Fibroblast of gingiva (primary cell): ENCODE measurements at regions not wholly inside any gene's neighbourhood (a gene's known extent, or its start where the extent isn't known, plus 50 kb on each side); places are given as distances from the start of the nearest gene placed in this dataset.

ENCODE experiments used
- DNase-seq: peaks from one replicate; pipeline ENCODE4 v3.0.0-alpha.2; 2011; ENCODE audit warnings: low read depth

DNA sequence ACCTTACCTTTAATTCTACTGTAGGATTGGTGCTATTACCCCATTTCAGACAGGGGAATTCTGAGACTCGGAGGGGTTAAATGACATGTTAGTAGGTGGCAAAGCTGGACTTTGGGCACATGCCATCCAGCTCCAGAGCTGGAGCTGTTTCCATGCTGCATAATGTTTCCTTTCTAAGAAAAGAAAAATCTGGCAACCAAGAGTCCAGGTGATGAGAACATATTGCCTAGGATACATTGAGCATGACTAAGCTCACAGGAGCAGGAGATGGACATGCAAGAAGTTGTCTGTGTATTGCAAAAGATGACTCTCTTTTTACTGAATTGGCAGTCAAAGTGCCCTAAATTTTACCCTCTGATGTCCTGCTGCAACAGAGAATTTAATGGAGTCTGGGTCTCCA lies 150.8 kb upstream of the SYT13 start:
- no peak for DNase-seq

- DNase-seq, result no peak
Observed at GRCh38 chr11:45436118-45436517, 150.0 kb upstream of the SYT13 start.

DNA sequence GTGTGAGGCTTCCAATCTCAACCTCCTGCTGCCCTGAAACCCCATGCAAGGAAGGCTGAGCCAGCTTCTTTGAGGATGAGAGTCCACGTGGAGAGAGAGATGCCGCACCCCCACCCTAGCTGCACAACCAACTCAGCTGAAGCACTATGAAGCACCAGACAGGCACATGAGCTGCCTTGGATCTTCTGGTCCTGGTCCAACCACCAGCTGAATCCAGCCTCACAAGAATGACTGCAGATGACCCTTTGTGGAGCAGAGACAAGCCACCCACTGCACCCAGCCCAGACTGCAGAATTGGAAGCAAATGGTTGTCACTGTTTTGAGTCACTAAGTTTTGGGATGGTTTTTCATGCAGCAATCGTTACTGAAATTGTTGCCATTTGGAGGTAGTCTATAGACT lies 149.6 kb upstream of the SYT13 start:
- DNase-seq, result no peak

GRCh38 chr11:45432910-45433309 lies 146.8 kb upstream of the SYT13 start:
- no peak for DNase-seq

DNA sequence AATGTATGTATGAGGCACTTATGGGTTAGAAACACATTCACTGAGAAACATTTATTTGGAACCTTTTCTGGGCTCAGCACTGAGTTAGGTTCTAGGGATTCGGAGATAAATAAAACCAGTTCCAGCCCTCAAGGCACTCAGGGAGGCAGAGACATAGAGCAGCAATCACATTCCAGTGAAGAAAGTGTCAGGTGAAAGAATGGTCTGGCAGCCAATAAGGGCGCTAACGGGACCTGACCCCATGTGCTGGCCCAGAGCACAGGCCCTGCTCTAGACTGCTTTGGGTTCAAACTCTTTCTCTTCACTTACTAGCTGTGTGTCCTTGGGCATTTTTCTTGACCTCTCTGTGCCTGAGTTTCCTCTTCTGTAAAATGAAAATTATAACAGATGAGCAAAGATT lies 146.0 kb upstream of the SYT13 start:
- DNase-seq, result no peak

DNA sequence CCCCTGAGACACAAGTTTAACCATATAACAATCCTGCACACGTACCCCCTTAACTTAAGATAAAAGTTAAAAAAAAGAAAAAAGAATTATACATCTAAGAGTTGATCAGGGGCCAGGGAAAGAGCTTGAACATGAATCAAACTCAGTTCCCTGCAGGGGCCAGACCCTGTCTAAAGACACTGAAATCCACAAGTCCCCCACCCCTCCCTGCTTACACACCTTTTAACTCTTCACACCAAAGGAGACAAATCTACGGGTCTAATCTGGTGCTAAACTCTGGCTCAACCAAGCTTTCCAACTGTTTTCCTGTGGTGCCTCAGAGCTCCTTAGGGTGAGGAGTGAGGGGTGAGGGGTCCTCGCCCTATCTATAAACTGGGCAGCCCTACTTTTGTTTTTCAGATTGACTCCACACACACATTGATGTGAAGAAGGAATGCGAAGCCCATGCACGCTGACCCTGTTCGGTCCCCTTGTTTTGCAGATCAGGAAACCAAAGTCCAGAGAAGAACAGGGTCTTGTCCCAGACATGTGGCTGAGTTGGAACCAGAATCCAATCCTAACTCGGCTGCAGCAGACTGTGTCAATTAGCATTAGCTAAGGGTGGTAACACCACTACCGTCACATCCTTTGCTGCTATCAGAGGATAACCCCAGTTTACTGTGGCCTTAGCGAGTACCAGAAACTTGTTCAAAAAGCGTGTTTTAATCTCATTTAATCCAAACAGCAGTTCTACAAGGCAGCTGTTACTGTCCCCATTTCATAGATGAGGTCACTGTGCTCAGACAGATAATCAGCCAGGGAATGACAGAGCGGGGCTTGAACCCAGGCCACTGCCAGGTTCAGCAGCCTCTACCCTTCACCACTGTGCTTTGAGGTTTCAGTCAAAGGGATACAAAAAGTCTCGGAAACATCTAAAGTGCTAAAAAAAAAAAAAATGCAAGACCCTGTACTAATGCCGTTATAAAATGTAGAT lies 145.2 kb upstream of the SYT13 start:
- no peak for DNase-seq

GRCh38 chr11:45430361-45430760 lies 144.2 kb upstream of the SYT13 start:
- DNase-seq, result no peak

DNA sequence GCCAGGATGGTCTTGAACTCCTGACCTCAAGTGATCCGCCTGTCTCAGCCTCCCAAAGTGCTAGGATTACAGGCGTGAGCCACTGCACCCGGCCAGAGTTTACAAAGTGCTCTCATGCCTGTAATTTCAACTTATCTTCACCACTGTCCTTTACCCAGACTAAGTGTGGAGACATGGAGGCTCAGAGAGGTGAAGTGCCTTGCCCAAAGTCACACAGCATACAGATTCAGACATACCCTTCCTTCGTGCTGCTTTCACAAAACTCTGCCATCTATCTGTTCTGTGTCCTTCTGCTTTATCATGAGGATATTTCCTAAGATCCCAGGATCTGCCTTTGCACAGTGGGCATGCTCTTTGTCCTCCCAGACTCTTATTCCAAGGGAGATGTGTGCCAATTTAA lies 143.6 kb upstream of the SYT13 start:
- DNase-seq, result no peak

GRCh38 chr11:45428541-45429230 lies 142.5 kb upstream of the SYT13 start:
- no peak for DNase-seq

DNA sequence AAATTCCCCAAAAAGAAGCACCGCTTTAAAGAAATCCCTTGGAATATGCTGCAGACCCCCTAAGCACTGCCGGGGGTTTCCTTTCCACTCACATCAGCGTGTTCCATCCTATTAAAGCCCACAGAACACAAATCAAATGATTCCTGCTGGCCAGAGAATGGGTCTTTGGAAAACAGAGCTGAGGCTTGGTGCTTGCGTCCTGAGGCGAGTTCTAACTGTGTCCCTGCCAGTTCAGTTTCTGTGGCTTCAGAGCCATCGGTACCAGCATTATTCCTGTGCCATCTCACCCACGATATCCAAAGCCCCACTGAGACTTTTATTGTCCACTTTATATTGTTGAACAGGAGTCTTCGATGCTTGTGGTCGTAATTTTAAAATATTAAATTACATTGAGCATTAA lies 142.0 kb upstream of the SYT13 start:
- no peak for DNase-seq

GRCh38 chr11:45424411-45425180 lies 138.5 kb upstream of the SYT13 start:
- DNase-seq, result no peak

DNA sequence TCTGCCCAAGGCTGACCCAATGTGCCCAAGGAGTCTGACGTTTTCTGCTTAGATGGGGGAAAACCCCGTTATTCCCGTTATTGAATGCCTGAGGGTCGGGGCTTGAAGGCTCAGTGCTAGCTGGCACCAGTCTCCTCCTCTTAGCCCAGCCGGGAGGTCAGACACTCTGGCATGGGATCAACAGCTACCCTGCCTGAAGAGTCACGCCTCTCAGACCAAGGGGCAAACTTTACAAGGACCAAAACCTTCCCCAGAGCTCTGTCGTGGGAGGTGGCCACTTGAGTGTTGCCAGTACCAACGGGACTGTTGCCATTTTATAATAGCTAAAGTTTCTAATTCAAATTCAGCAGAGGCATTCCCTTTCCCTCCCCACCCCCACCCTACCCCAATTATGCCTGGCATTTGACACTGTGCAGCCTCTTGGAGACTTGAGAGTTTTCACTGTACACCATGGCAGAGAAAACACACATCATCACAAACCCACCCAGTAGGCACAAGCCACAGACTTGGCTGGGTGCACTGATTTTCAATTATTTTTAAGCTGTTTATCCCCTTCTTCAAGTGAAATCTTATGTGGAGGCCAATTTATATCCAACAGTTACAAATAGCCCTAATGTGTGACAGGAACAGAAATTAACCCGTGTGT lies 137.5 kb upstream of the SYT13 start:
- no peak for DNase-seq

DNA sequence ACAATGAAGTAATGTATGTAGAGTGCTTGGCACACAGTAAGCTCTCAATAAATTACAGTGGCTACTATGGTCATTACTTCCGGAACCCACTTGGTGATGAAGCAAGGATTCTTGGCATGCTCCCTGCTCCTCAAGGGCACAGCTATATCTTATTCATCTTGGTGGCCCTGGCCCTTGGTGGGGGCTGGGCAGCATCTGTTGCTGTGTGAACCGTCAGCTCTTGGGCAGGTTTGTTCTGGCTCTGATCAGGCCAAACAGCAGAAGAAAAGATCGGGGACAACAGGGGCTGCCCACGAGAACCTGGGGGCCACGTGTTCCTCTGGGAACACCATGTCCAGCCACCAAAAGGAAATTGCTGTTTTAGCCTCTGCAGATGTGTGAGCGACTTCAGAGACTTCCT lies 136.9 kb upstream of the SYT13 start:
- DNase-seq, result no peak

- DNase-seq, result no peak
Observed at GRCh38 chr11:45414088-45414487, 127.9 kb upstream of the SYT13 start.

GRCh38 chr11:45413156-45413858 lies 127.2 kb upstream of the SYT13 start:
- no peak for DNase-seq

GRCh38 chr11:45412521-45412920 lies 126.4 kb upstream of the SYT13 start:
- no peak for DNase-seq

- DNase-seq, result no peak
Observed at GRCh38 chr11:45412051-45412471, 125.9 kb upstream of the SYT13 start.

DNA sequence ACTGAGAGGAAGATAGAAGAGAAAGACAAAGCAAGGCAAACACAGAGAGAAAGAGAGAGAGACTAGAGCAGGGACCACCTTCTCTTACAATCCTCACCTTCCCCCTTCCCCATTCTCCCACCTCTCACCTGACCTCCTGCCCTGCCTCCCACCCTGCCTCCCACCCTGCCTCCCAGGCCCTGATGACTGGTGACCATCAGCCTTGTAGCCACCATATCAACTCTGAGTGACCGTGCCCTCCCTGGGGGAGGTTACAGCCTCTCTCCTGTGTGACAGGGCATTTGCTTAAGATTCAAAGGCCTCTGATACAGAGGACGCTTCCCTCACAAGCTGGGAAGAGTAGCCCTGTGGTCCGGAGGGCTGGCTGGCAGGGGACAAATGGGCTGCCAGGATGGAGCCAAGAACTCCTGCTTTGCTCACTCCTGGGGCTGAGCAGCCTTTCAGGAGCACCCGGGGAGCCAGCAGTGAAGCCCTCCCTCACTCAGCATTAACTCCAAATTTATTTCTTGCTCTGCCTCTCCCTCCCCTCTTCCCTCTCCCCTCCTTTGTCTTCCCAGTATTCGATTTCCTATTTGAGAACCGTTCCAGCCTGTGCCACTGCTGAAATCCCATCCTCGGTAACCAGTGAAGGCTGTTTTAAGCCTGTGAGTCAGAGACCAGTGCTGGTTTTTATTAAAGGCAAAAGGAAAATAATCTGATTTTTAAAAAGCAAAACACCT lies 125.2 kb upstream of the SYT13 start:
- DNase-seq, result peak; percentile 35

DNA sequence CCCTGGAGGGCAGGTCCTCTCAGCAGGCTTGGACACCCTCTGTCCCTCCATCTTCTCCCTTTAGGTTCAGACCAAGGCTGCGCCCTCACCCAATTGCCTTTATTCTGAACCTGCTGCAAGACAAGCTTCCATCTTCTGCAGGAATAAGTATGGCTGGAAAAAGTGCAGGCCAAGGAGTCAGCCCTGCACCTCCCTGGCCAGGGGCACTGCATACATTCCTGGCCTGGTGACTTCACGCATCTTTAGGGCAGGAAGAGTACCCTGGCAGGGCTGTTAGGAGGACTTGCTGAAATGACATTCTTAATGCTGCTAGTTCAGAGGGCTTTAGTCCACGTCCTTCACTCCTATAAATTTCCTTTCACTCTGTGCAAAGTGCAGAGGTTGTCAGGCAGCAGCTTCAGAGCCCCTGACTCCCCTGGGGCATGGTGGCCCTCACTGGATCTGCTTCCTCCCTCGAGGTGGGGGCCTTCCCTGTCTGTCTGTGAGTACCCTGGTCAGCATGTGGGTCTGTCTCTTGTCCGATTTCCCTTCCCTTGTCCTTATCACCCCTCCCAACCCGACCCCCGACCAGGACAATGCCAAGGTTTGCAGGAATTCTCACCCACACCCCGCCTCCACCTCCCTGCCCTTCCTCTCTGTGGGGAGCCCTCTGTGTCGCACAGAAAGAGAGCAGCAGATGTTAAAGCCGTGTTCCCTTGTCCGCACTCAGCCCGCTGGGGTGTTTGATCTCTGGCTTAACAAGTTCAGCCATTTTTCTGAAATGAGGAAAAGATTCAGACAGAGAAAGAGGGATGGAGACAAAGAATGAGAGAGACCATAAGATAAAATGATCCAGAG lies 124.5 kb upstream of the SYT13 start:
- DNase-seq, result no peak

DNA sequence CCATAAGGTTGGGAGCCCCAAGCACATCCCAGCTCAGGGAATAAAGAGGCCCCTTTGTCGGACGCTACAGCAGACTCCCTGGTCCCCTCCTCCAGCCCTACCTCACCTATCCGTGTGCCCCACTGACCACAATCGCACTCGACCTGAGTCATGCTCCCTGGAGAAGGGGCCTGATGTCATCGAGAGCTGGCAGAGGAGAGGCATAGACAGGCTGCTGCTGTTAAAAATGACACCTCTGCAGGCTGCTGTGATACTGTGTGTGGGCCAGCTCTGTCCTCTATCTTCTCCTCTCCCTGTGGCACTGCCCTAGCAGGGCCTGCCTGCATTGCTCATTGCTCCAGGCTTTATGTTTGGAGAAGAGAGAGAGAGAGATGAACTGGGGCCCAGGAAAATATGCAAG lies 123.4 kb upstream of the SYT13 start:
- DNase-seq, result no peak
